OCI-LY7 (cell line): ENCODE measurements at regions not wholly inside any gene's neighbourhood (a gene's known extent, or its start where the extent isn't known, plus 50 kb on each side); places are given as distances from the start of the nearest gene placed in this dataset.

Experiments used
- BruUV-seq: library from RNA; stranded (reverse); fragments of 400-500 nt; replicated peaks from 2 replicates; lab custom pipeline; 2021; lab: Mats Ljungman, UMichigan
- CTCF ChIA-PET: fragments of 300-600 bp; sonication (Branson Sonifier 250); formaldehyde crosslinking; loops from one replicate; lab custom pipeline; 2022; ENCODE audit warnings: antibody characterized with exemption; ENCODE audit not compliant: unreplicated experiment; lab: Charles Lee
- POLR2A ChIA-PET: fragments of 300-600 bp; sonication (Branson Sonifier 250); formaldehyde crosslinking; loops from one replicate; lab custom pipeline; 2022; ENCODE audit warnings: antibody characterized with exemption; lab: Charles Lee
- DNase-seq: peaks from one replicate; pipeline ENCODE4 v3.0.0-alpha.2; 2015; ENCODE audit warnings: low spot score
- H2AFZ ChIP-seq: fragments of 200-600 bp; sonication (generic), shearing (Covaris generic); 2 replicates; pipeline ENCODE4 v1.6.1; 2014; ENCODE audit warnings: mild to moderate bottlenecking, antibody characterized with exemption, low read length, moderate library complexity
- H3K27ac ChIP-seq: fragments of 200-600 bp; sonication (generic); 2 replicates; pipeline ENCODE4 v1.5.1; 2014; ENCODE audit warnings: mixed run types, low read depth, mild to moderate bottlenecking, moderate library complexity, low read length, inconsistent platforms; ENCODE audit not compliant: poor library complexity, severe bottlenecking
- H3K36me3 ChIP-seq: fragments of 200-600 bp; sonication (generic); 2 replicates; pipeline ENCODE4 v1.6.1; 2014; ENCODE audit warnings: mild to moderate bottlenecking, antibody characterized with exemption, low read length, moderate library complexity, mixed read lengths; ENCODE audit not compliant: insufficient read depth
- H3K4me1 ChIP-seq: fragments of 200-600 bp; sonication (generic); 2 replicates; pipeline ENCODE4 v1.5.1; 2014; ENCODE audit warnings: mild to moderate bottlenecking, low read length; ENCODE audit not compliant: insufficient read depth, poor library complexity, severe bottlenecking
- H3K4me2 ChIP-seq: fragments of 200-600 bp; sonication (generic); 2 replicates; pipeline ENCODE4 v1.6.1; 2014; ENCODE audit warnings: mild to moderate bottlenecking, low read length
- H3K4me3 ChIP-seq: fragments of 200-600 bp; sonication (generic); 2 replicates; pipeline ENCODE4 v1.5.1; 2014; ENCODE audit warnings: mild to moderate bottlenecking, low read depth, low read length; ENCODE audit not compliant: poor library complexity, severe bottlenecking
- H3K79me2 ChIP-seq: fragments of 200-600 bp; sonication (generic); 2 replicates; pipeline ENCODE4 v1.6.1; 2016; ENCODE audit warnings: low read depth, mild to moderate bottlenecking, low read length, moderate library complexity, mixed read lengths; ENCODE audit not compliant: insufficient read depth
- H3K9me2 ChIP-seq: fragments of 200-600 bp; sonication (generic); 2 replicates; pipeline ENCODE4 v1.6.1; 2016; ENCODE audit warnings: mild to moderate bottlenecking, low read length, mixed read lengths; ENCODE audit not compliant: insufficient read depth
- H3K9me3 ChIP-seq: fragments of 200-600 bp; sonication (generic); 2 replicates; pipeline ENCODE4 v1.6.1; 2014; ENCODE audit warnings: mild to moderate bottlenecking, mixed run types, low read length, mixed read lengths
- H4K20me1 ChIP-seq: fragments of 200-600 bp; sonication (generic); 2 replicates; pipeline ENCODE4 v1.6.1; 2014; ENCODE audit warnings: mild to moderate bottlenecking, antibody characterized with exemption, low read length, moderate library complexity, mixed read lengths; ENCODE audit not compliant: insufficient read depth
- CTCF ChIP-seq: fragments of 200-600 bp; sonication (generic); conservative IDR thresholded peaks from 2 replicates; pipeline ENCODE4 v1.5.1; 2014; ENCODE audit warnings: mild to moderate bottlenecking, antibody characterized with exemption, low read length, moderate library complexity, mixed read lengths
- EZH2phosphoT487 ChIP-seq: fragments of 200-600 bp; sonication (generic); IDR thresholded peaks from 2 replicates; pipeline ENCODE4 v1.6.1; 2018; ENCODE audit warnings: low read depth, borderline replicate concordance, mild to moderate bottlenecking, mixed run types, antibody characterized with exemption, low read length, moderate library complexity, mixed read lengths
- intact Hi-C: fragments of 100-400 bp; cut with micrococcal nuclease; formaldehyde crosslinking; loops from one replicate; pipeline ENCODE4 v1.10.0; 2022; ENCODE audit not compliant: unreplicated experiment

- no peak overlapping the region for H3K4me3 ChIP-seq
- no peaks in the 10 kb centered on the region for H3K4me1 ChIP-seq
- intact Hi-C loops: no loop called here
- no peaks in the 10 kb centered on the region for H3K9me3 ChIP-seq
- H3K9me2 ChIP-seq: no peaks in the 10 kb centered on the region
- no peaks in the 10 kb centered on the region for H3K36me3 ChIP-seq
- H3K27ac ChIP-seq: no peak overlapping the region
- no peak for DNase-seq
- H4K20me1 ChIP-seq: no peaks in the 10 kb centered on the region
- no peaks in the 10 kb centered on the region for H3K79me2 ChIP-seq
- H2AFZ ChIP-seq: no peak overlapping the region
- no TSS peak for BruUV-seq
- H3K4me2 ChIP-seq: no peak overlapping the region
- ChIA-PET CTCF (no interaction called here), POLR2A (no interaction called here)
- TF ChIP-seq EZH2phosphoT487: no peak
- no peak for TF ChIP-seq CTCF
Observed at GRCh38 chr5:58357799-58358500, 101.9 kb downstream of the PLK2 start.

- H3K4me2 ChIP-seq: no peak overlapping the region
- DNase-seq: no peak
- H3K9me2 ChIP-seq: no peaks in the 10 kb centered on the region
- ChIA-PET POLR2A (no interaction called here), CTCF (no interaction called here)
- no peak for TF ChIP-seq CTCF
- TF ChIP-seq EZH2phosphoT487: no peak
- H3K9me3 ChIP-seq: no peaks in the 10 kb centered on the region
- H3K27ac ChIP-seq: no peak overlapping the region
- no peaks in the 10 kb centered on the region for H3K36me3 ChIP-seq
- intact Hi-C loops: no loop called here
- no peak overlapping the region for H2AFZ ChIP-seq
- no TSS peak for BruUV-seq
- H4K20me1 ChIP-seq: no peaks in the 10 kb centered on the region
- no peaks in the 10 kb centered on the region for H3K79me2 ChIP-seq
- H3K4me3 ChIP-seq: no peak overlapping the region
- no peaks in the 10 kb centered on the region for H3K4me1 ChIP-seq
Observed at GRCh38 chr5:58357121-58357520, 102.8 kb downstream of the PLK2 start.

GRCh38 chr5:58356662-58357061, 103.2 kb downstream of the PLK2 start:
- H3K4me2 ChIP-seq: no peak overlapping the region
- ChIA-PET POLR2A (no interaction called here), CTCF (no interaction called here)
- no peaks in the 10 kb centered on the region for H3K9me3 ChIP-seq
- no peak overlapping the region for H3K4me3 ChIP-seq
- intact Hi-C loops: no loop called here
- H3K9me2 ChIP-seq: no peaks in the 10 kb centered on the region
- DNase-seq: no peak
- H3K27ac ChIP-seq: no peak overlapping the region
- H3K36me3 ChIP-seq: no peaks in the 10 kb centered on the region
- H3K79me2 ChIP-seq: no peaks in the 10 kb centered on the region
- TF ChIP-seq EZH2phosphoT487 (no peak), CTCF (no peak)
- no peaks in the 10 kb centered on the region for H4K20me1 ChIP-seq
- BruUV-seq: no TSS peak
- H3K4me1 ChIP-seq: no peaks in the 10 kb centered on the region
- H2AFZ ChIP-seq: no peak overlapping the region
